ENCODE measurements at regions not wholly inside any gene's neighbourhood (a gene's known extent, or its start where the extent isn't known, plus 50 kb on each side); places are given as distances from the start of the nearest gene placed in this dataset.

GRCh38 chr10:10338339-10338738, 679.3 kb upstream of the CELF2 start:
- no peak overlapping the region for H3K27ac ChIP-seq (ENCODE audit: insufficient read depth, low read depth, low read length)
- BruUV-seq (replicated peaks) = no TSS peak
- TF ChIP-seq CTCF (IDR thresholded peaks at IDR 0.05; ENCODE audit: extremely low read depth in 1 of 2, insufficient read depth in 1 of 2, low read depth in 1 of 2, low read length in 2 of 2) = no peak
- no peak for TF ChIP-seq POLR2A (IDR thresholded peaks at IDR 0.05; ENCODE audit: low read depth, low read length)
- no peak for TF ChIP-seq MYC (IDR thresholded peaks at IDR 0.05; ENCODE audit: low read depth, low read length)
- no peak for TF ChIP-seq JUN (IDR thresholded peaks at IDR 0.05; ENCODE audit: borderline replicate concordance, insufficient read depth, insufficient read length, low read depth)
- no peak for TF ChIP-seq FOS (IDR thresholded peaks at IDR 0.05; ENCODE audit: borderline replicate concordance, insufficient read depth, low read length)
- TF ChIP-seq EZH2 (IDR thresholded peaks at IDR 0.05; ENCODE audit: borderline replicate concordance, low read depth, low read length, severe bottlenecking) = no peak
- no peak for TF ChIP-seq GATA2 (IDR thresholded peaks at IDR 0.05; ENCODE audit: insufficient read depth, insufficient read length, low read depth, low read length)
- TF ChIP-seq POLR2AphosphoS5 (IDR thresholded peaks at IDR 0.05; ENCODE audit: insufficient read depth, low read depth, low read length) = no peak
- no peak for TF ChIP-seq MAX (IDR thresholded peaks at IDR 0.05; ENCODE audit: insufficient read depth, insufficient read length)
- FAIRE-seq = no peak
- H3K36me3 ChIP-seq (ENCODE audit: control insufficient read depth in 2 of 2, extremely low read depth in 1 of 2, insufficient read depth in 2 of 2, low read length in 2 of 2) = no peaks in the 10 kb centered on the region
- H3K79me2 ChIP-seq (ENCODE audit: control insufficient read depth, insufficient read depth, low read length) = no peaks in the 10 kb centered on the region
- no peaks in the 10 kb centered on the region for H4K20me1 ChIP-seq (replicated peaks; ENCODE audit: control insufficient read depth, extremely low read depth, insufficient read depth, low read length)
- ChIA-PET CTCF (no interaction called here), POLR2A (no interaction called here)
- no peaks in the 10 kb centered on the region for H3K4me1 ChIP-seq (ENCODE audit: control insufficient read depth, extremely low read depth, insufficient read depth, low read length)
- no peak overlapping the region for H2AFZ ChIP-seq (ENCODE audit: low read depth, low read length)
- H3K4me3 ChIP-seq (replicated peaks in 1 of 3; ENCODE audit: insufficient read depth in 1 of 3, low read depth in 1 of 3, low read length in 3 of 3) = no peak overlapping the region
- H3K9me1 ChIP-seq (replicated peaks; ENCODE audit: control insufficient read depth, extremely low read depth, insufficient read depth, low read length) = no peaks in the 10 kb centered on the region
- no peak for DNase-seq (ENCODE audit: low read depth, low spot score)
- H3K9me3 ChIP-seq (replicated peaks; ENCODE audit: control insufficient read depth, insufficient read depth, low read length) = no peaks in the 10 kb centered on the region
- no peak overlapping the region for H3K9ac ChIP-seq (replicated peaks; ENCODE audit: extremely low read depth, insufficient read depth, low read length)
- dilution Hi-C loops (cut with MboI; ENCODE audit: extremely low pct_ligation_motif_present, low sequenced_read_pairs) (no loop called here), intact Hi-C loops (cut with micrococcal nuclease) (no loop called here)
- no peaks in the 10 kb centered on the region for H3K27me3 ChIP-seq (ENCODE audit: control insufficient read depth in 2 of 2, insufficient read depth in 2 of 2, low read length in 2 of 2)
- H3K4me2 ChIP-seq (ENCODE audit: insufficient read depth, low read length) = no peak overlapping the region

All from endothelial cell of umbilical vein (primary cell).